Astrocyte (in vitro differentiated cells and primary cell): ENCODE measurements at regions not wholly inside any gene's neighbourhood (a gene's known extent, or its start where the extent isn't known, plus 50 kb on each side); places are given as distances from the start of the nearest gene placed in this dataset.

Source experiments
- EZH2 ChIP-seq: IDR thresholded peaks from 2 replicates; pipeline ENCODE4 v1.6.1; 2012; ENCODE audit warnings: mild to moderate bottlenecking, low read length, inconsistent platforms; ENCODE audit not compliant: insufficient read depth
- TF ChIP-seq, protein P1 (sequence below): IDR thresholded peaks from 2 replicates; pipeline ENCODE4 v1.5.1; 2011; ENCODE audit warnings: low read depth, mild to moderate bottlenecking, inconsistent platforms, low read length, moderate library complexity; ENCODE audit not compliant: insufficient read depth

DNA sequence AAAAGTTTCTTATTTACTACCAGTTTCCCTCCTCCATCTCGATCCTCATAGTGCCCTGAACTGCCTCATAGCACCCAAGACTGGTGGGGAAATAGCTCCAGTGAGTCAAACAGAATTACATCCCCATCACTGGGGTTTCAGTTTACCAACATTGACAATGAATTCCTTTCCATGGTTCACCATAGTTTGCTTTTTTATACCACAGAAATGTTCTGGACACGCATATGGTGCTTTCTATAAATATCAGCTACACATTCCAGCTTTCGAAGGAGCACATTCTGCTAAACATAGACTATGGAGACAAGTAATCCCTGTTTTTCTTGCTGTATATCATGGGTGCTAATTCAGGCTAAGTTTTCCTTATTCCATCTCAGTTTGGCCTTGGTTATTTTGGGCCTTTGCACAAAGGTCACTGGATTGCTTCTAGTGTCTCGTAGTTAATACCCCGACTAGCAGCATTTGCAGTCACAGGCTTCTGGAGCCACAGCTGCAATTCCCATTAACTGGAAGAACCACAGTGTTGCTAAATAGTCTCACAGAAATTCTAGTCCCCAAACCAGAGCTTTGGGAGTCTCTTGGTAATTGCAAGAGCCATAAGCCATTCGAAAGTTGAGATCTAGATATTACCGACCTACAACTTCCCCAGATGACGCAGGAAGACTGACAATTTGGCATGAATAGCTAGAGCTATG is 53.4 kb upstream of the TRPC3 start:
- TF ChIP-seq, protein P1, sequence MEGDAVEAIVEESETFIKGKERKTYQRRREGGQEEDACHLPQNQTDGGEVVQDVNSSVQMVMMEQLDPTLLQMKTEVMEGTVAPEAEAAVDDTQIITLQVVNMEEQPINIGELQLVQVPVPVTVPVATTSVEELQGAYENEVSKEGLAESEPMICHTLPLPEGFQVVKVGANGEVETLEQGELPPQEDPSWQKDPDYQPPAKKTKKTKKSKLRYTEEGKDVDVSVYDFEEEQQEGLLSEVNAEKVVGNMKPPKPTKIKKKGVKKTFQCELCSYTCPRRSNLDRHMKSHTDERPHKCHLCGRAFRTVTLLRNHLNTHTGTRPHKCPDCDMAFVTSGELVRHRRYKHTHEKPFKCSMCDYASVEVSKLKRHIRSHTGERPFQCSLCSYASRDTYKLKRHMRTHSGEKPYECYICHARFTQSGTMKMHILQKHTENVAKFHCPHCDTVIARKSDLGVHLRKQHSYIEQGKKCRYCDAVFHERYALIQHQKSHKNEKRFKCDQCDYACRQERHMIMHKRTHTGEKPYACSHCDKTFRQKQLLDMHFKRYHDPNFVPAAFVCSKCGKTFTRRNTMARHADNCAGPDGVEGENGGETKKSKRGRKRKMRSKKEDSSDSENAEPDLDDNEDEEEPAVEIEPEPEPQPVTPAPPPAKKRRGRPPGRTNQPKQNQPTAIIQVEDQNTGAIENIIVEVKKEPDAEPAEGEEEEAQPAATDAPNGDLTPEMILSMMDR = no peak
- TF ChIP-seq EZH2 = no peak
